ENCODE measurements at regions not wholly inside any gene's neighbourhood (a gene's known extent, or its start where the extent isn't known, plus 50 kb on each side); places are given as distances from the start of the nearest gene placed in this dataset.

DNA sequence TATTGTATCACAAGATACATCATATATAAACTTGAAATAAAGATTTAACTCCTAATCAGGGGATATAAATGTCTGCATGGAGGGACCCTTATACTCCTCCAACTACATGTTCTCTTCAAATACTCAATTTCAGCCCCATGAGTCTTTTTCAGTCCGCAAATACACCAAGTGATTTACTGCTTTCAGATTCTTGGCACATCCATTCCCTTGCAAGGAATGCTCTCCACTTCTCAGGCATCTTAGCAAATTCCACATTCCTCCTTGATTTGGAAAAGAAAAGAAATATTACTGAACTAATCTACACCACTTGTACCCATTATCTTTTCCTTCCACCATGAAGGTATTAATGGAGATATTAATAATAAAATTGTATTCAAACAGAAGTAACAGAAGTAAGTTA is 999.4 kb upstream of the GJE1 start:
- H3K4me1 ChIP-seq (replicated peaks in 1 of 2; ENCODE audit: control insufficient read depth in 2 of 2, insufficient read depth in 2 of 2, low read length in 2 of 2) = no peaks in the 10 kb centered on the region
- no peaks in the 10 kb centered on the region for H3K36me3 ChIP-seq (ENCODE audit: control insufficient read depth, insufficient read depth, low read length)
- intact Hi-C loops (cut with micrococcal nuclease) (no loop called here), in situ Hi-C loops (cut with MboI) (no loop called here)
- H3K4me3 ChIP-seq = no peak overlapping the region
- no peak overlapping the region for H3K4me2 ChIP-seq (ENCODE audit: insufficient read depth, low read length)
- no peak overlapping the region for H2AFZ ChIP-seq (ENCODE audit: low read depth, low read length)
- H3K27me3 ChIP-seq (ENCODE audit: control insufficient read depth in 2 of 2, insufficient read depth in 2 of 2, low read length in 2 of 2) = no peaks in the 10 kb centered on the region
- no peak overlapping the region for H3K9ac ChIP-seq (ENCODE audit: insufficient read depth in 1 of 2, low read depth in 2 of 2, low read length in 2 of 2)
- ChIA-PET CTCF (ENCODE audit: low intra/inter-chr PET ratio) (no interaction called here), POLR2A (no interaction called here)
- ATAC-seq (no peak), DNase-seq (ENCODE audit: extremely low read depth in 1 of 4, low spot score in 3 of 4) (no peak), FAIRE-seq (no peak)
- TF ChIP-seq XRCC5 (IDR thresholded peaks at IDR 0.05; ENCODE audit: low read depth, low read length) (no peak), POLR2B (IDR thresholded peaks at IDR 0.05; ENCODE audit: low read depth, partially characterized antibody) (no peak), SP2 (IDR thresholded peaks at IDR 0.05; ENCODE audit: extremely low read depth, low read depth, low read length, poor library complexity, severe bottlenecking) (no peak)
- TF ChIP-seq, protein P1, sequence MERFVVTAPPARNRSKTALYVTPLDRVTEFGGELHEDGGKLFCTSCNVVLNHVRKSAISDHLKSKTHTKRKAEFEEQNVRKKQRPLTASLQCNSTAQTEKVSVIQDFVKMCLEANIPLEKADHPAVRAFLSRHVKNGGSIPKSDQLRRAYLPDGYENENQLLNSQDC (CRISPR knock-in tag; IDR thresholded peaks at IDR 0.05) = no peak
- TF ChIP-seq, protein P2, sequence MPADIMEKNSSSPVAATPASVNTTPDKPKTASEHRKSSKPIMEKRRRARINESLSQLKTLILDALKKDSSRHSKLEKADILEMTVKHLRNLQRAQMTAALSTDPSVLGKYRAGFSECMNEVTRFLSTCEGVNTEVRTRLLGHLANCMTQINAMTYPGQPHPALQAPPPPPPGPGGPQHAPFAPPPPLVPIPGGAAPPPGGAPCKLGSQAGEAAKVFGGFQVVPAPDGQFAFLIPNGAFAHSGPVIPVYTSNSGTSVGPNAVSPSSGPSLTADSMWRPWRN (IDR thresholded peaks at IDR 0.05; ENCODE audit: low read depth) = no peak
- H4K20me1 ChIP-seq (replicated peaks; ENCODE audit: control insufficient read depth, insufficient read depth, low read length) = no peaks in the 10 kb centered on the region
- H3K79me2 ChIP-seq (ENCODE audit: control insufficient read depth, insufficient read depth, low read length) = no peaks in the 10 kb centered on the region
- WGBS (ENCODE audit: insufficient coverage, low coverage, missing lambda C conversion rate) = 0% methylated on average over 1 of the region's 1 CpG
- H3K9me1 ChIP-seq (ENCODE audit: control insufficient read depth, insufficient read depth, low read length) = no peaks in the 10 kb centered on the region
- BruUV-seq (replicated peaks) = no TSS peak
- H3K27ac ChIP-seq (ENCODE audit: extremely low read depth, low read depth, low read length) = no peak overlapping the region
- no peaks in the 10 kb centered on the region for H3K9me3 ChIP-seq (replicated peaks; ENCODE audit: control insufficient read depth, insufficient read depth, low read depth, low read length)

DNA sequence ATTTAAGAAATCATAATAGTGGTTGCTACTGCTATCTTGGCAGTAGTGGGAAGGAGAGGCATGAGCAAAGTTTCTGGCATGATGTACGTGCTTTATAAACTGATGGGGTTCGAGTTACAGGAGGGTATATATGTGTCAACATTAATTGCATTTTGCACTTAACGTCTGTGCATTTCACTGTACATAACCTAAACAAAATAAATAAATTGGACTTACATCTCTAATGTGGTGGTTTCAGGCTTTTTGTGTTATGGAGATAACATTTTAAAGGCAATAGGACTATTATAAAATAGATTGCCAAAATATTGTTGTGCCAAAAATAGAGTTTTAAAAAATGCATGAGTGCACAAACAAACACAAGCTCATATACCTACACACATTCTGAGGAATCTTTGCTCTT is 1001.1 kb upstream of the GJE1 start:
- Histone ChIP-seq H3K27me3 (ENCODE audit: control insufficient read depth in 2 of 2, insufficient read depth in 2 of 2, low read length in 2 of 2) (no peaks in the 10 kb centered on the region), H3K27ac (ENCODE audit: extremely low read depth, low read depth, low read length) (no peak overlapping the region), H3K9me1 (ENCODE audit: control insufficient read depth, insufficient read depth, low read length) (no peaks in the 10 kb centered on the region), H3K36me3 (ENCODE audit: control insufficient read depth, insufficient read depth, low read length) (no peaks in the 10 kb centered on the region), H3K4me2 (ENCODE audit: insufficient read depth, low read length) (no peak overlapping the region), H3K79me2 (ENCODE audit: control insufficient read depth, insufficient read depth, low read length) (no peaks in the 10 kb centered on the region), H4K20me1 (replicated peaks; ENCODE audit: control insufficient read depth, insufficient read depth, low read length) (no peaks in the 10 kb centered on the region), H3K9me3 (replicated peaks; ENCODE audit: control insufficient read depth, insufficient read depth, low read depth, low read length) (no peaks in the 10 kb centered on the region), H3K4me3 (no peak overlapping the region), H3K9ac (ENCODE audit: insufficient read depth in 1 of 2, low read depth in 2 of 2, low read length in 2 of 2) (no peak overlapping the region), H2AFZ (ENCODE audit: low read depth, low read length) (no peak overlapping the region), H3K4me1 (replicated peaks in 1 of 2; ENCODE audit: control insufficient read depth in 2 of 2, insufficient read depth in 2 of 2, low read length in 2 of 2) (no peaks in the 10 kb centered on the region)
- no peak for DNase-seq (ENCODE audit: extremely low read depth in 1 of 4, low spot score in 3 of 4)
- WGBS (ENCODE audit: insufficient coverage, low coverage, missing lambda C conversion rate) = 1% methylated on average over 3 of the region's 3 CpGs
- no peak for TF ChIP-seq HDAC3 (IDR thresholded peaks at IDR 0.05; ENCODE audit: borderline replicate concordance, partially characterized antibody)
- no peak for TF ChIP-seq ZNF668 (CRISPR knock-in tag; IDR thresholded peaks at IDR 0.05)
- TF ChIP-seq ARID2 (IDR thresholded peaks at IDR 0.05) = no peak
- TF ChIP-seq ZFX (CRISPR knock-in tag; IDR thresholded peaks at IDR 0.05) = no peak
- TF ChIP-seq ZNF232 (CRISPR knock-in tag; IDR thresholded peaks at IDR 0.05) = no peak
- TF ChIP-seq SAP30 (IDR thresholded peaks at IDR 0.05; ENCODE audit: borderline replicate concordance, insufficient read depth, low read depth, low read length, poor library complexity, severe bottlenecking) = no peak
- TF ChIP-seq EHMT2 (IDR thresholded peaks at IDR 0.05) = no peak
- TF ChIP-seq, protein P3, sequence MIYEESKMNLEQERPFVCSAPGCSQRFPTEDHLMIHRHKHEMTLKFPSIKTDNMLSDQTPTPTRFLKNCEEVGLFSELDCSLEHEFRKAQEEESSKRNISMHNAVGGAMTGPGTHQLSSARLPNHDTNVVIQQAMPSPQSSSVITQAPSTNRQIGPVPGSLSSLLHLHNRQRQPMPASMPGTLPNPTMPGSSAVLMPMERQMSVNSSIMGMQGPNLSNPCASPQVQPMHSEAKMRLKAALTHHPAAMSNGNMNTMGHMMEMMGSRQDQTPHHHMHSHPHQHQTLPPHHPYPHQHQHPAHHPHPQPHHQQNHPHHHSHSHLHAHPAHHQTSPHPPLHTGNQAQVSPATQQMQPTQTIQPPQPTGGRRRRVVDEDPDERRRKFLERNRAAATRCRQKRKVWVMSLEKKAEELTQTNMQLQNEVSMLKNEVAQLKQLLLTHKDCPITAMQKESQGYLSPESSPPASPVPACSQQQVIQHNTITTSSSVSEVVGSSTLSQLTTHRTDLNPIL (CRISPR knock-in tag; IDR thresholded peaks at IDR 0.05) = no peak
- no peak for TF ChIP-seq HDAC2 (IDR thresholded peaks at IDR 0.05)
- TF ChIP-seq OTX1 (CRISPR knock-in tag; IDR thresholded peaks at IDR 0.05) = no peak
- no TSS peak for BruUV-seq (replicated peaks)
- in situ Hi-C loops (cut with MboI) = no loop called here
- no peak for FAIRE-seq
- POLR2A ChIA-PET = no interaction called here
- intact Hi-C loops (cut with micrococcal nuclease) = no loop called here
- no peak for ATAC-seq
- CTCF ChIA-PET (ENCODE audit: low intra/inter-chr PET ratio) = no interaction called here

Data from K562 (cell line).